ENCODE measurements at regions not wholly inside any gene's neighbourhood (a gene's known extent, or its start where the extent isn't known, plus 50 kb on each side); places are given as distances from the start of the nearest gene placed in this dataset.
A peak's percentile ranks its signal among the peaks of the same experiment; 100 is the strongest.

- TF ChIP-seq, protein P1, sequence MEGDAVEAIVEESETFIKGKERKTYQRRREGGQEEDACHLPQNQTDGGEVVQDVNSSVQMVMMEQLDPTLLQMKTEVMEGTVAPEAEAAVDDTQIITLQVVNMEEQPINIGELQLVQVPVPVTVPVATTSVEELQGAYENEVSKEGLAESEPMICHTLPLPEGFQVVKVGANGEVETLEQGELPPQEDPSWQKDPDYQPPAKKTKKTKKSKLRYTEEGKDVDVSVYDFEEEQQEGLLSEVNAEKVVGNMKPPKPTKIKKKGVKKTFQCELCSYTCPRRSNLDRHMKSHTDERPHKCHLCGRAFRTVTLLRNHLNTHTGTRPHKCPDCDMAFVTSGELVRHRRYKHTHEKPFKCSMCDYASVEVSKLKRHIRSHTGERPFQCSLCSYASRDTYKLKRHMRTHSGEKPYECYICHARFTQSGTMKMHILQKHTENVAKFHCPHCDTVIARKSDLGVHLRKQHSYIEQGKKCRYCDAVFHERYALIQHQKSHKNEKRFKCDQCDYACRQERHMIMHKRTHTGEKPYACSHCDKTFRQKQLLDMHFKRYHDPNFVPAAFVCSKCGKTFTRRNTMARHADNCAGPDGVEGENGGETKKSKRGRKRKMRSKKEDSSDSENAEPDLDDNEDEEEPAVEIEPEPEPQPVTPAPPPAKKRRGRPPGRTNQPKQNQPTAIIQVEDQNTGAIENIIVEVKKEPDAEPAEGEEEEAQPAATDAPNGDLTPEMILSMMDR (IDR thresholded peaks at IDR 0.05; ENCODE audit: unreplicated experiment in 3 of 3) = no peak
- H3K27ac Mint-ChIP-seq = no peak overlapping the region
- H3K27me3 Mint-ChIP-seq (ENCODE audit: low read depth) = peaks cover 4% of the 10 kb centered on the region
- H3K4me3 Mint-ChIP-seq = no peak overlapping the region
- peaks cover 3% of the 10 kb centered on the region for H3K4me1 Mint-ChIP-seq
- H3K36me3 Mint-ChIP-seq (ENCODE audit: low read depth) = no peaks in the 10 kb centered on the region
- no peaks in the 10 kb centered on the region for H3K9me3 Mint-ChIP-seq
Measured at GRCh38 chr3:127068871-127069270, 86.0 kb downstream of the PLXNA1 start.

DNA sequence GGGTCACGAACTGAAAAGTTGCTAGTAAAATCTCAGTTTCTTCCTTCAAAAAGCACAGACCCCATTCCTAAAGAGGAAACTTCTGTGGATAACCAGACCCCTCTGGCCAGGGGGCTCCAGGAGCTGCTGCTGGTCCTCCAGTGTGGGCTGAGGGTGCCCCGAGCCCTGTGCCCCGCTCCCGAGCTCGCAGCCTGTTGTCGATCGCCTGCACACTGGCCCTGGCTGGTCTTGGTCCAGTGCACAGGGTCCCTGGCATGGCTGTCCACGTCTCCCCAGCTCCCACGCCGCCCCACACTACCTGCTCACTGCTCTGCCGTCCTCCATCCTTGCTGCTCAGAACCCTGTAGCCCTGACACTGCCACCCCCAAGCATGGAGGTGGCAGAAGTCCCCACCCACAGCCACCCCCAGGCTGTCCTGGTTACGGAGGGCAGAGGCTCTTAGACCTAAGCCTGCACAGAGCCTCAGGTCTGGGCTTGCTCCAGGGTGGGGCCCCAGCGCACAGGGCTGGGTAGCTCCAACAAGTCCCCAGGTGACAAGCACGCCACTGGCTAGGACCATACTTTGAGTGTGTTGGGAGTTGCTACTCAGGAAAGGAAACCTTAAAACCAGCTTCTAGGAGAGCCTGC, 87.0 kb downstream of the PLXNA1 start:
- Mint-ChIP-seq H3K4me1 (peaks cover 11% of the 10 kb centered on the region), H3K4me3 (no peak overlapping the region), H3K36me3 (ENCODE audit: low read depth) (no peaks in the 10 kb centered on the region)

DNA sequence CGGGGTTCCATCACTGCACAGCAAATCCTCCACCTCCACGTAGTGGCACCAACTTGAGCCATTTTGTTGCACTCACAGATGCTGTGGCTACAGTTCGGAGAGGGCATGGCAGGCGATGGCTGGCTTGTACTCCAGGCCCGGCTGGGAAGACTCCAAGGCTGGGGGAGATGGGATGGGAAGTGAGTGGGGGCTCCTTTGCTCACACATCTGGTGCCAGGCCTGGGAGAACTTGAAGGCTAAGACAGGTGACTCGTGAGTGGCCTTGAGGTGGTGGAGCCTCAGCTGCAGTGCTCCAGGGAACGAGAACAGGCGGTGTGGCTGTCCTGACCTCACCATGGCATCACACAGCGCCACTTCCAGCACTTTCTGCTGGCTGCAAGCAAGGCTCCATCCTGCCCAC, 87.9 kb downstream of the PLXNA1 start:
- Mint-ChIP-seq H3K4me3 (no peak overlapping the region), H3K36me3 (ENCODE audit: low read depth) (no peaks in the 10 kb centered on the region), H3K9me3 (no peaks in the 10 kb centered on the region), H3K27ac (no peak overlapping the region), H3K27me3 (ENCODE audit: low read depth) (peaks cover 9% of the 10 kb centered on the region), H3K4me1 (peaks cover 18% of the 10 kb centered on the region)
- TF ChIP-seq, protein P1 (IDR thresholded peaks at IDR 0.05; ENCODE audit: unreplicated experiment in 3 of 3) = no peak

More for the DNA sequence above, 87.0 kb downstream of the PLXNA1 start:
- H3K27me3 Mint-ChIP-seq (ENCODE audit: low read depth) = peaks cover 4% of the 10 kb centered on the region
- H3K27ac Mint-ChIP-seq = no peak overlapping the region
- no peaks in the 10 kb centered on the region for H3K9me3 Mint-ChIP-seq
- TF ChIP-seq, protein P1 (IDR thresholded peaks at IDR 0.05; ENCODE audit: unreplicated experiment in 3 of 3) = no peak

GRCh38 chr3:127071597-127072001, 88.7 kb downstream of the PLXNA1 start:
- H3K27me3 Mint-ChIP-seq (ENCODE audit: low read depth) = peaks cover 9% of the 10 kb centered on the region
- no peaks in the 10 kb centered on the region for H3K9me3 Mint-ChIP-seq
- H3K36me3 Mint-ChIP-seq (ENCODE audit: low read depth) = no peaks in the 10 kb centered on the region
- H3K4me1 Mint-ChIP-seq = peaks cover 18% of the 10 kb centered on the region
- H3K4me3 Mint-ChIP-seq = no peak overlapping the region
- TF ChIP-seq, protein P1 (IDR thresholded peaks at IDR 0.05; ENCODE audit: unreplicated experiment in 3 of 3) = no peak
- no peak overlapping the region for H3K27ac Mint-ChIP-seq

DNA sequence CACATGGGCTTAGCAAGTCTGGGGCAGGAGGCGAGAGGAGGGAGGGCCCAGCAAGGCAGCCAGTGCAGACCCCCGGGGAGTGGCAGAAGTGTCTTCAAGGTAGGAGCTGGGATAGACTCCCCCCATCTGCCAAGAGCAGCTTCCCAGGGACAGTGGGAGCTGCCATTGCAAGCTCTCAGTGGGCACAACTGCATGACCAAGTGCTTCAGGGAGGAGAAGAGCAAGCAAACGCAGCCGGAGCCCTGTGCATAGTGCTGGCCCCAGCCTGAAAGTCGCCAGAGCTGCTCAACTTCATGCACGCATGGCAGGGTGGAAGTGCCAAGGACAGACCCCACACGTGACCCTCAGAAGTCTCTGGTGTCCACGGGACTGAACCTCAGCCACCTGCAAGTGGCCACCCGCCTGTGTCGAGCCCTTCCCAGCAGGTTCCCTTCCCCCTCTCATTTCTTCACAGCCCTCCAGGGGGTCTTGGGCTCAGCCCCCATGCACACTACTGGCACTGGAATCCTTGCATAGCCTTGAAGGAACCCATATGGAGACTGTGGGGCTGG, 89.4 kb downstream of the PLXNA1 start:
- Mint-ChIP-seq H3K27me3 (ENCODE audit: low read depth) (peaks cover 12% of the 10 kb centered on the region), H3K27ac (peak overlapping the region in 1 of 3 experiments; percentile 79), H3K36me3 (ENCODE audit: low read depth) (no peaks in the 10 kb centered on the region), H3K4me3 (no peak overlapping the region), H3K4me1 (peaks cover 18% of the 10 kb centered on the region), H3K9me3 (no peaks in the 10 kb centered on the region)
- TF ChIP-seq, protein P1 (IDR thresholded peaks at IDR 0.05; ENCODE audit: unreplicated experiment in 3 of 3) = no peak

Data from nephron (organoid).